ENCODE measurements at regions not wholly inside any gene's neighbourhood (a gene's known extent, or its start where the extent isn't known, plus 50 kb on each side); places are given as distances from the start of the nearest gene placed in this dataset.

DNA sequence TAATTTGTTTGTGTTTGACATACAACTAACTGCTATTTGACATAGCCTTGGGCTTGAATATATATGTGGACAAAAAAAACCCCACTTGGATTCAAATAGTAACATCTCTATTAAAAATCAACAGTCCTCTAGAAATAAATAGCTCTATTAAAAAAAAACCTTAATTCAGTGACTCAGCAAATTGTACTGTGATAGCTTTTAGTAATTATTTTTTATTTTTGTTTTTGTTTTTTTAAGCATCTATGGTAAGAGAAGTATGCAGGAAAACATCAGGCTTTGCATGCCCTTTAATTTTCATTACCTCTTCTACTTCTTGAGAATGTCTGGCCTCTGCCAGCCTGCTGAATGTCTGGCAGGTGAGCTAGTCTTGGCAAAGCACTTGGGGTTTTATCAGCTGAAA lies 300.7 kb downstream of the NPR3 start:
- TF ChIP-seq, protein P1, sequence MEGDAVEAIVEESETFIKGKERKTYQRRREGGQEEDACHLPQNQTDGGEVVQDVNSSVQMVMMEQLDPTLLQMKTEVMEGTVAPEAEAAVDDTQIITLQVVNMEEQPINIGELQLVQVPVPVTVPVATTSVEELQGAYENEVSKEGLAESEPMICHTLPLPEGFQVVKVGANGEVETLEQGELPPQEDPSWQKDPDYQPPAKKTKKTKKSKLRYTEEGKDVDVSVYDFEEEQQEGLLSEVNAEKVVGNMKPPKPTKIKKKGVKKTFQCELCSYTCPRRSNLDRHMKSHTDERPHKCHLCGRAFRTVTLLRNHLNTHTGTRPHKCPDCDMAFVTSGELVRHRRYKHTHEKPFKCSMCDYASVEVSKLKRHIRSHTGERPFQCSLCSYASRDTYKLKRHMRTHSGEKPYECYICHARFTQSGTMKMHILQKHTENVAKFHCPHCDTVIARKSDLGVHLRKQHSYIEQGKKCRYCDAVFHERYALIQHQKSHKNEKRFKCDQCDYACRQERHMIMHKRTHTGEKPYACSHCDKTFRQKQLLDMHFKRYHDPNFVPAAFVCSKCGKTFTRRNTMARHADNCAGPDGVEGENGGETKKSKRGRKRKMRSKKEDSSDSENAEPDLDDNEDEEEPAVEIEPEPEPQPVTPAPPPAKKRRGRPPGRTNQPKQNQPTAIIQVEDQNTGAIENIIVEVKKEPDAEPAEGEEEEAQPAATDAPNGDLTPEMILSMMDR (IDR thresholded peaks at IDR 0.05), result no peak
- no peak for TF ChIP-seq EP300 (IDR thresholded peaks at IDR 0.05)
- TF ChIP-seq POLR2A (IDR thresholded peaks at IDR 0.05), result no peak

Data from stomach (tissue), 4 donors.